Loucy (cell line): ENCODE measurements at regions not wholly inside any gene's neighbourhood (a gene's known extent, or its start where the extent isn't known, plus 50 kb on each side); places are given as distances from the start of the nearest gene placed in this dataset.

ENCODE experiments used
- H2AFZ ChIP-seq: fragments of 200-600 bp; sonication (generic); 2 replicates; pipeline ENCODE4 v1.6.0; 2016; ENCODE audit warnings: antibody characterized with exemption, mild to moderate bottlenecking, low read length, moderate library complexity
- H3F3A ChIP-seq: fragments of 200-600 bp; 2 replicates; pipeline ENCODE4 v1.6.0; 2016; ENCODE audit warnings: antibody characterized with exemption, low read depth, mild to moderate bottlenecking
- H3K27me3 ChIP-seq: fragments of 200-600 bp; sonication (generic); 2 replicates; pipeline ENCODE4 v1.6.1; 2014; ENCODE audit warnings: low read length, mild to moderate bottlenecking; ENCODE audit not compliant: insufficient read depth, poor library complexity, severe bottlenecking
- H3K36me3 ChIP-seq: fragments of 200-600 bp; sonication (generic); 2 replicates; pipeline ENCODE4 v1.6.1; 2016; ENCODE audit warnings: low read length; ENCODE audit not compliant: insufficient read depth
- H3K4me1 ChIP-seq: fragments of 200-600 bp; sonication (generic); 2 replicates; pipeline ENCODE4 v1.5.1; 2014; ENCODE audit warnings: low read length, mild to moderate bottlenecking; ENCODE audit not compliant: insufficient read depth, poor library complexity, severe bottlenecking
- H3K4me2 ChIP-seq: fragments of 200-600 bp; sonication (generic); 2 replicates; pipeline ENCODE4 v1.6.0; 2014; ENCODE audit warnings: antibody characterized with exemption, low read length, low read depth, mild to moderate bottlenecking; ENCODE audit not compliant: poor library complexity, severe bottlenecking
- H3K4me3 ChIP-seq: fragments of 200-600 bp; sonication (generic); 2 replicates; pipeline ENCODE4 v1.5.1; 2014; ENCODE audit warnings: low read length, mild to moderate bottlenecking, mixed read lengths; ENCODE audit not compliant: poor library complexity, severe bottlenecking
- H3K79me2 ChIP-seq: fragments of 200-600 bp; sonication (generic); 2 replicates; pipeline ENCODE4 v1.6.1; 2014; ENCODE audit warnings: low read length; ENCODE audit not compliant: insufficient read depth
- H3K9ac ChIP-seq: fragments of 200-600 bp; sonication (generic); 2 replicates; pipeline ENCODE4 v1.6.0; 2014; ENCODE audit warnings: mild to moderate bottlenecking, low read depth, low read length, moderate library complexity; ENCODE audit not compliant: poor library complexity, severe bottlenecking
- H3K9me2 ChIP-seq: fragments of 200-600 bp; sonication (generic); replicated peaks from 2 replicates; pipeline ENCODE4 v1.6.1; 2016; ENCODE audit warnings: low read depth, low read length, mixed read lengths
- H3K9me3 ChIP-seq: fragments of 200-600 bp; sonication (generic); 2 replicates; pipeline ENCODE4 v1.6.1; 2014; ENCODE audit warnings: mild to moderate bottlenecking, antibody characterized with exemption, low read length, low read depth; ENCODE audit not compliant: insufficient read depth
- H4K20me1 ChIP-seq: fragments of 200-600 bp; sonication (generic); 2 replicates; pipeline ENCODE4 v1.6.0; 2014; ENCODE audit warnings: antibody characterized with exemption, low read length, mild to moderate bottlenecking; ENCODE audit not compliant: insufficient read depth, poor library complexity, severe bottlenecking
- CTCF ChIP-seq: fragments of 200-600 bp; sonication (generic); conservative IDR thresholded peaks from 2 replicates; pipeline ENCODE4 v1.5.1; 2014; ENCODE audit warnings: mild to moderate bottlenecking, antibody characterized with exemption, low read length
- EZH2phosphoT487 ChIP-seq: fragments of 200-600 bp; IDR thresholded peaks from 2 replicates; pipeline ENCODE4 v1.6.1; 2018; ENCODE audit warnings: antibody characterized with exemption, mild to moderate bottlenecking, moderate library complexity, borderline replicate concordance

GRCh38 chr14:80146941-80147340 lies 64.4 kb downstream of the DIO2 start:
- H3K79me2 ChIP-seq = no peaks in the 10 kb centered on the region
- no peak overlapping the region for H3K4me2 ChIP-seq
- no peak overlapping the region for H3K4me3 ChIP-seq
- no peaks in the 10 kb centered on the region for H3K36me3 ChIP-seq
- H3F3A ChIP-seq = no peaks in the 10 kb centered on the region
- no peaks in the 10 kb centered on the region for H4K20me1 ChIP-seq
- TF ChIP-seq EZH2phosphoT487 = no peak
- TF ChIP-seq CTCF = no peak
- H3K27me3 ChIP-seq = no peaks in the 10 kb centered on the region
- 0 out of 2 replicates have a peak, but pooled peaks cover 8% of the 10 kb centered on the region for H3K9me2 ChIP-seq
- no peak overlapping the region for H3K9ac ChIP-seq
- no peaks in the 10 kb centered on the region for H3K9me3 ChIP-seq
- no peak overlapping the region for H2AFZ ChIP-seq
- no peaks in the 10 kb centered on the region for H3K4me1 ChIP-seq

- Histone ChIP-seq H3K79me2 (no peaks in the 10 kb centered on the region), H3F3A (no peaks in the 10 kb centered on the region), H3K4me2 (no peak overlapping the region), H3K36me3 (no peaks in the 10 kb centered on the region), H3K4me1 (no peaks in the 10 kb centered on the region), H3K9me3 (peaks cover 11% of the 10 kb centered on the region; the same call in 1 of the 2 replicates), H2AFZ (no peak overlapping the region), H3K9ac (no peak overlapping the region), H3K9me2 (no peaks in the 10 kb centered on the region), H4K20me1 (no peaks in the 10 kb centered on the region), H3K27me3 (no peaks in the 10 kb centered on the region), H3K4me3 (no peak overlapping the region)
- TF ChIP-seq CTCF (no peak), EZH2phosphoT487 (no peak)
Observed at GRCh38 chr14:80136358-80136757, 74.9 kb downstream of the DIO2 start.

- Histone ChIP-seq H3K36me3 (no peaks in the 10 kb centered on the region), H3K4me3 (no peak overlapping the region), H4K20me1 (no peaks in the 10 kb centered on the region), H3K9ac (no peak overlapping the region), H3K4me2 (no peak overlapping the region), H3K9me3 (peaks cover 11% of the 10 kb centered on the region; the same call in 1 of the 2 replicates), H3K9me2 (no peaks in the 10 kb centered on the region), H3K4me1 (no peaks in the 10 kb centered on the region), H3K27me3 (no peaks in the 10 kb centered on the region), H3F3A (no peaks in the 10 kb centered on the region), H2AFZ (no peak overlapping the region), H3K79me2 (no peaks in the 10 kb centered on the region)
- no peak for TF ChIP-seq CTCF
- TF ChIP-seq EZH2phosphoT487 = no peak
Observed at GRCh38 chr14:80135305-80136088, 75.8 kb downstream of the DIO2 start.
